C4-2B (cell line): ENCODE measurements at regions not wholly inside any gene's neighbourhood (a gene's known extent, or its start where the extent isn't known, plus 50 kb on each side); places are given as distances from the start of the nearest gene placed in this dataset.

ENCODE experiments used
- ZFX ChIP-seq: fragments of 450-650 bp; IDR thresholded peaks from 2 replicates; pipeline ENCODE4 v1.6.1; 2017
- TF ChIP-seq, protein P1 (sequence below): fragments of 450-650 bp; conservative IDR thresholded peaks from 2 replicates; pipeline ENCODE4 v1.5.1; 2017; ENCODE audit warnings: mild to moderate bottlenecking

DNA sequence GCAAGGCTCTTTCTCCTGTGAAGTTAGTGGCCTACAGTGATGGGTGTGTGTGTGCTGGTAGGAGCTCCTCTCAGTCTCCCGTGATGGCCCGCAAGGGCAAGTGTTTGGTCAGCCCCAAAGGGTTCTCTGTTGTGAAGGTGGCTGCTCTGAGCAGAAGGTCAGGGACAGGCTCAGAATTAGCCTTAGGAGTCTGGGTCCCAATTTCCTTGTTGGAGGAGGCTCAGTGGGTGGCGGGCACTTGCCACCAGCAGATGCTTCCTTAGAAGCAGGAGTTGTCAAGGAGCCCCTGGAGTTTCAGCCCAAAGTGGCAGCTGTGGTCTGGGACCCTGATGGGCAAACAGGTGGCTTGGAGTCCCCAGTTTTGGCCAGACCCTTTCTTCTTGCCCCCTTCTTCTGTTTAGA, 154.4 kb downstream of the MACROH2A1 start:
- TF ChIP-seq, protein P1, sequence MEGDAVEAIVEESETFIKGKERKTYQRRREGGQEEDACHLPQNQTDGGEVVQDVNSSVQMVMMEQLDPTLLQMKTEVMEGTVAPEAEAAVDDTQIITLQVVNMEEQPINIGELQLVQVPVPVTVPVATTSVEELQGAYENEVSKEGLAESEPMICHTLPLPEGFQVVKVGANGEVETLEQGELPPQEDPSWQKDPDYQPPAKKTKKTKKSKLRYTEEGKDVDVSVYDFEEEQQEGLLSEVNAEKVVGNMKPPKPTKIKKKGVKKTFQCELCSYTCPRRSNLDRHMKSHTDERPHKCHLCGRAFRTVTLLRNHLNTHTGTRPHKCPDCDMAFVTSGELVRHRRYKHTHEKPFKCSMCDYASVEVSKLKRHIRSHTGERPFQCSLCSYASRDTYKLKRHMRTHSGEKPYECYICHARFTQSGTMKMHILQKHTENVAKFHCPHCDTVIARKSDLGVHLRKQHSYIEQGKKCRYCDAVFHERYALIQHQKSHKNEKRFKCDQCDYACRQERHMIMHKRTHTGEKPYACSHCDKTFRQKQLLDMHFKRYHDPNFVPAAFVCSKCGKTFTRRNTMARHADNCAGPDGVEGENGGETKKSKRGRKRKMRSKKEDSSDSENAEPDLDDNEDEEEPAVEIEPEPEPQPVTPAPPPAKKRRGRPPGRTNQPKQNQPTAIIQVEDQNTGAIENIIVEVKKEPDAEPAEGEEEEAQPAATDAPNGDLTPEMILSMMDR, result no peak
- no peak for TF ChIP-seq ZFX
